GM12878 (cell line): ENCODE measurements at regions not wholly inside any gene's neighbourhood (a gene's known extent, or its start where the extent isn't known, plus 50 kb on each side); places are given as distances from the start of the nearest gene placed in this dataset.

Source experiments
- ATAC-seq: fragments of 200-7000 bp; cut with Tn5 transposase; 3 replicates; pipeline ENCODE4 v1.9.1; 2020; ENCODE audit warnings: mild to moderate bottlenecking, moderate library complexity
- BruUV-seq: library from RNA; stranded (reverse); fragments of 400-500 nt; replicated peaks from 2 replicates; lab custom pipeline; 2021; lab: Mats Ljungman, UMichigan
- CTCF ChIA-PET: fragments of 300-600 bp; sonication (Branson Sonifier 250); formaldehyde crosslinking; extraction: SDS; loops from one replicate; lab custom pipeline; 2021; ENCODE audit warnings: inconsistent platforms; lab: Yijun Ruan, JAX
- POLR2A ChIA-PET: fragments of 350-600 bp; formaldehyde crosslinking; extraction: SDS; loops from one replicate; lab custom pipeline; 2021; ENCODE audit warnings: inconsistent platforms; lab: Charles Lee
- RAD21 ChIA-PET: fragments of 300-600 bp; sonication (Branson Sonifier 250); formaldehyde crosslinking; loops from one replicate; lab custom pipeline; 2023; ENCODE audit warnings: antibody characterized with exemption; ENCODE audit not compliant: unreplicated experiment; lab: Charles Lee
- SMC1A ChIA-PET: fragments of 300-600 bp; sonication (Branson Sonifier 250); formaldehyde crosslinking; loops from one replicate; lab custom pipeline; 2023; ENCODE audit not compliant: unreplicated experiment, uncharacterized antibody; lab: Charles Lee
- DNase-seq: peaks from one replicate; pipeline ENCODE4 v3.0.0-alpha.2; 2011; ENCODE audit warnings: low read depth, low spot score
- FAIRE-seq: peaks from 3 replicates; lab custom pipeline; 2011; peaks lifted over from hg19 to GRCh38; lab: Jason Lieb, UNC
- H2AFZ ChIP-seq: 2 replicates; pipeline ENCODE4 v1.6.0; 2011; ENCODE audit warnings: low read depth, low read length, control low read depth; ENCODE audit not compliant: control insufficient read depth
- H3K27ac ChIP-seq: 2 replicates; pipeline ENCODE4 v1.5.1; 2011; ENCODE audit warnings: control low read depth; ENCODE audit not compliant: control insufficient read depth, insufficient read depth
- H3K27me3 ChIP-seq, 2 experiments: replicated peaks in 1 of 2; 2 replicates each; pipeline versions ENCODE4 v1.6.0 to v1.6.1; 2011; ENCODE audit warnings: low read length in 1 of 2; ENCODE audit not compliant: control insufficient read depth in 2 of 2, insufficient read depth in 2 of 2
- H3K36me3 ChIP-seq, 2 experiments: 2 replicates each; pipeline ENCODE4 v1.5.1; 2011; ENCODE audit warnings: low read length in 1 of 2; ENCODE audit not compliant: control insufficient read depth in 2 of 2, insufficient read depth in 2 of 2
- H3K4me1 ChIP-seq: 2 replicates; pipeline ENCODE4 v1.6.1; 2011; ENCODE audit warnings: mild to moderate bottlenecking, low read length, moderate library complexity, mixed read lengths; ENCODE audit not compliant: control insufficient read depth, insufficient read depth
- H3K4me2 ChIP-seq: 2 replicates; pipeline ENCODE4 v1.6.0; 2011; ENCODE audit warnings: control low read depth; ENCODE audit not compliant: control insufficient read depth, insufficient read depth
- H3K4me3 ChIP-seq: fragments of 200-600 bp; sonication (generic); 2 replicates; pipeline ENCODE4 v1.5.1; 2016
- H3K79me2 ChIP-seq: 2 replicates; pipeline ENCODE4 v1.6.0; 2011; ENCODE audit warnings: low read length; ENCODE audit not compliant: control insufficient read depth, insufficient read depth
- H3K9ac ChIP-seq: 2 replicates; pipeline ENCODE4 v1.8.0; 2011; ENCODE audit warnings: low read length, control low read depth, mixed read lengths; ENCODE audit not compliant: control insufficient read depth, insufficient read depth
- H3K9me3 ChIP-seq: replicated peaks from 3 replicates; pipeline ENCODE4 v1.5.1; 2011; ENCODE audit warnings: mild to moderate bottlenecking, low read length; ENCODE audit not compliant: control insufficient read depth, insufficient read depth
- H4K20me1 ChIP-seq: 2 replicates; pipeline ENCODE4 v1.6.0; 2011; ENCODE audit not compliant: control insufficient read depth, insufficient read depth
- E4F1 ChIP-seq: fragments of 450-650 bp; IDR thresholded peaks from 2 replicates; pipeline ENCODE4 v1.6.1; 2018; ENCODE audit warnings: borderline replicate concordance, mild to moderate bottlenecking; ENCODE audit not compliant: partially characterized antibody
- ETV6 ChIP-seq, 2 experiments: fragments of 450-650 bp in 1 of 2; IDR thresholded peaks in 1 of 2; conservative IDR thresholded peaks in 1 of 2; 2 replicates each; pipeline ENCODE4 v1.6.1; 2014; ENCODE audit warnings: antibody characterized with exemption in 1 of 2, borderline replicate concordance in 1 of 2, low read depth in 1 of 2, mild to moderate bottlenecking in 1 of 2, moderate library complexity in 1 of 2
- HDGF ChIP-seq: fragments of 450-650 bp; IDR thresholded peaks from 2 replicates; pipeline ENCODE4 v1.6.1; 2016; ENCODE audit warnings: antibody characterized with exemption
- KLF5 ChIP-seq: fragments of 450-650 bp; IDR thresholded peaks from 2 replicates; pipeline ENCODE4 v1.6.1; 2014; ENCODE audit warnings: mild to moderate bottlenecking; ENCODE audit not compliant: partially characterized antibody
- LARP7 ChIP-seq: fragments of 450-650 bp; IDR thresholded peaks from 2 replicates; pipeline ENCODE4 v1.6.1; 2017; ENCODE audit warnings: mild to moderate bottlenecking
- MLLT1 ChIP-seq: fragments of 450-650 bp; IDR thresholded peaks from 2 replicates; pipeline ENCODE4 v1.6.1; 2016; ENCODE audit warnings: mild to moderate bottlenecking
- PAX5 ChIP-seq: IDR thresholded peaks from 2 replicates; pipeline ENCODE4 v1.6.1; 2011; ENCODE audit warnings: low read depth, low read length, borderline replicate concordance
- SUPT20H ChIP-seq: IDR thresholded peaks from 2 replicates; pipeline ENCODE4 v1.6.1; 2011; ENCODE audit warnings: low read depth, mild to moderate bottlenecking, low read length, moderate library complexity, borderline replicate concordance; ENCODE audit not compliant: control insufficient read depth
- YBX1 ChIP-seq: fragments of 450-650 bp; IDR thresholded peaks from 2 replicates; pipeline ENCODE4 v1.6.1; 2016; ENCODE audit warnings: antibody characterized with exemption
- ZBED1 ChIP-seq: IDR thresholded peaks from 2 replicates; pipeline ENCODE4 v1.6.1; 2016; ENCODE audit warnings: borderline replicate concordance
- ZNF274 ChIP-seq: IDR thresholded peaks from one replicate; pipeline ENCODE4 v1.8.0; 2011; ENCODE audit not compliant: insufficient read length, insufficient read depth
- ZNF592 ChIP-seq: fragments of 450-650 bp; IDR thresholded peaks from 2 replicates; pipeline ENCODE4 v1.6.1; 2017; ENCODE audit warnings: mild to moderate bottlenecking, moderate library complexity
- WGBS: methylation state at CpG from one replicate; pipeline ENCODE4 v1.1.6; 2016; ENCODE audit warnings: low lambda C conversion rate; ENCODE audit not compliant: insufficient replicate concordance, insufficient coverage; ENCODE audit errors: missing lambda C conversion rate; 5-methylcytosine and 5-hydroxymethylcytosine counted together
- in situ Hi-C: fragments of 300-500 bp; cut with MboI; formaldehyde crosslinking; loops from 9 replicates; pipeline ENCODE4 v1.14.3; 2018; ENCODE audit warnings: mixed read lengths
- intact Hi-C: fragments of 100-400 bp; cut with micrococcal nuclease; formaldehyde crosslinking; loops from one replicate; pipeline ENCODE4 v1.14.2; 2022; ENCODE audit not compliant: unreplicated experiment

GRCh38 chr22:49363526-49364230, 464.0 kb downstream of the BRD1 start:
- no peaks in the 10 kb centered on the region for H3K79me2 ChIP-seq
- no peak overlapping the region for H2AFZ ChIP-seq
- intact Hi-C loops: no loop called here
- TF ChIP-seq ZBED1 (no peak), LARP7 (no peak), ZNF592 (no peak), HDGF (no peak), YBX1 (no peak), ETV6 (conservative IDR thresholded peaks at IDR 0.05 in 1 of 2, IDR thresholded peaks at IDR 0.05 in 1 of 2; ENCODE audit: borderline replicate concordance in 1 of 2, low read depth in 1 of 2) (no peak), E4F1 (no peak), ZNF274 (no peak), PAX5 (no peak), SUPT20H (no peak), KLF5 (no peak), MLLT1 (no peak)
- ChIA-PET CTCF (interaction anchor here (0.6 kb wide), 1 partner anchor 29 kb away, joined by 3 read pairs; no protein-coding TSS in a partner anchor), POLR2A (no interaction called here), SMC1A (interaction anchor here (0.6 kb wide), 1 partner anchor 1336 kb away, joined by 3 read pairs; no protein-coding TSS in a partner anchor), RAD21 (no interaction called here)
- ATAC-seq (no peak), DNase-seq (no peak), FAIRE-seq (no peak)
- H3K4me3 ChIP-seq: no peak overlapping the region
- H3K9ac ChIP-seq: no peak overlapping the region
- no peak overlapping the region for H3K4me2 ChIP-seq
- no peaks in the 10 kb centered on the region for H3K36me3 ChIP-seq
- H3K27ac ChIP-seq: no peak overlapping the region
- no peaks in the 10 kb centered on the region; the same call in 2 of the 3 replicates for H3K9me3 ChIP-seq
- in situ Hi-C loops: no loop called here
- no peaks in the 10 kb centered on the region for H3K4me1 ChIP-seq
- no peaks in the 10 kb centered on the region for H3K27me3 ChIP-seq
- WGBS: 45% methylated on average over 26 of the region's 27 CpGs
- no peaks in the 10 kb centered on the region for H4K20me1 ChIP-seq
- no TSS peak for BruUV-seq
